ENCODE measurements at regions not wholly inside any gene's neighbourhood (a gene's known extent, or its start where the extent isn't known, plus 50 kb on each side); places are given as distances from the start of the nearest gene placed in this dataset.

GRCh38 chr7:69190763-69191162, 407.5 kb upstream of the AUTS2 start:
- no peaks in the 10 kb centered on the region for H3K9me3 ChIP-seq (ENCODE audit: control insufficient read depth in 2 of 3, insufficient read depth in 1 of 3, low read length in 3 of 3)
- FAIRE-seq (no peak), DNase-seq (peak in 2 of 5 donors; percentile 25 to 42)
- no peak for TF ChIP-seq CTCF (IDR thresholded peaks at IDR 0.05; ENCODE audit: borderline replicate concordance, extremely low read depth, insufficient read depth)
- intact Hi-C loops (cut with DNase I): no loop called here
- no peaks in the 10 kb centered on the region for H3K4me1 ChIP-seq (ENCODE audit: control insufficient read depth in 2 of 3, insufficient read depth in 2 of 3, low read depth in 1 of 3, low read length in 3 of 3)
- H3K36me3 ChIP-seq (ENCODE audit: control insufficient read depth in 2 of 3, insufficient read depth in 3 of 3, low read length in 3 of 3): no peaks in the 10 kb centered on the region
- H3K27ac ChIP-seq (ENCODE audit: low read depth in 2 of 2, low read length in 2 of 2): no peak overlapping the region
- no peaks in the 10 kb centered on the region for H3K27me3 ChIP-seq (ENCODE audit: control insufficient read depth, insufficient read depth, low read length)
- no peak overlapping the region for H3K9ac ChIP-seq (ENCODE audit: low read length in 3 of 3)
- H3K4me3 ChIP-seq (ENCODE audit: low read length in 3 of 3): no peak overlapping the region

- intact Hi-C loops (cut with DNase I): no loop called here
- Histone ChIP-seq H3K27ac (ENCODE audit: low read depth in 2 of 2, low read length in 2 of 2) (no peak overlapping the region), H3K9ac (ENCODE audit: low read length in 3 of 3) (no peak overlapping the region), H3K4me1 (ENCODE audit: control insufficient read depth in 2 of 3, insufficient read depth in 2 of 3, low read depth in 1 of 3, low read length in 3 of 3) (no peaks in the 10 kb centered on the region), H3K4me3 (ENCODE audit: low read length in 3 of 3) (no peak overlapping the region), H3K36me3 (ENCODE audit: control insufficient read depth in 2 of 3, insufficient read depth in 3 of 3, low read length in 3 of 3) (no peaks in the 10 kb centered on the region), H3K27me3 (ENCODE audit: control insufficient read depth, insufficient read depth, low read length) (no peaks in the 10 kb centered on the region), H3K9me3 (ENCODE audit: control insufficient read depth in 2 of 3, insufficient read depth in 1 of 3, low read length in 3 of 3) (no peaks in the 10 kb centered on the region)
- FAIRE-seq: no peak
- no peak for TF ChIP-seq CTCF (IDR thresholded peaks at IDR 0.05; ENCODE audit: borderline replicate concordance, extremely low read depth, insufficient read depth)
- peak in 2 of 5 donors; percentile 42 to 65 for DNase-seq
Measured at GRCh38 chr7:69192134-69192533, 406.1 kb upstream of the AUTS2 start.

GRCh38 chr7:69193061-69193460, 405.2 kb upstream of the AUTS2 start:
- TF ChIP-seq CTCF (IDR thresholded peaks at IDR 0.05; ENCODE audit: borderline replicate concordance, extremely low read depth, insufficient read depth): no peak
- H3K4me3 ChIP-seq (ENCODE audit: low read length in 3 of 3): no peak overlapping the region
- intact Hi-C loops (cut with DNase I): no loop called here

GRCh38 chr7:69196593-69196992, 401.7 kb upstream of the AUTS2 start:
- intact Hi-C loops (cut with DNase I): no loop called here
- H3K27me3 ChIP-seq (ENCODE audit: control insufficient read depth, insufficient read depth, low read length): no peaks in the 10 kb centered on the region

More at GRCh38 chr7:69193061-69193460, 405.2 kb upstream of the AUTS2 start:
- DNase-seq (no peak), FAIRE-seq (no peak)
- H3K4me1 ChIP-seq (ENCODE audit: control insufficient read depth in 2 of 3, insufficient read depth in 2 of 3, low read depth in 1 of 3, low read length in 3 of 3): no peaks in the 10 kb centered on the region
- H3K27ac ChIP-seq (ENCODE audit: low read depth in 2 of 2, low read length in 2 of 2): no peak overlapping the region
- no peaks in the 10 kb centered on the region for H3K27me3 ChIP-seq (ENCODE audit: control insufficient read depth, insufficient read depth, low read length)
- no peaks in the 10 kb centered on the region for H3K9me3 ChIP-seq (ENCODE audit: control insufficient read depth in 2 of 3, insufficient read depth in 1 of 3, low read length in 3 of 3)
- no peak overlapping the region for H3K9ac ChIP-seq (ENCODE audit: low read length in 3 of 3)
- H3K36me3 ChIP-seq (ENCODE audit: control insufficient read depth in 2 of 3, insufficient read depth in 3 of 3, low read length in 3 of 3): no peaks in the 10 kb centered on the region

More at GRCh38 chr7:69196593-69196992, 401.7 kb upstream of the AUTS2 start:
- Histone ChIP-seq H3K36me3 (ENCODE audit: control insufficient read depth in 2 of 3, insufficient read depth in 3 of 3, low read length in 3 of 3) (no peaks in the 10 kb centered on the region), H3K4me3 (ENCODE audit: low read length in 3 of 3) (no peak overlapping the region), H3K4me1 (ENCODE audit: control insufficient read depth in 2 of 3, insufficient read depth in 2 of 3, low read depth in 1 of 3, low read length in 3 of 3) (no peaks in the 10 kb centered on the region), H3K9me3 (ENCODE audit: control insufficient read depth in 2 of 3, insufficient read depth in 1 of 3, low read length in 3 of 3) (no peaks in the 10 kb centered on the region), H3K9ac (ENCODE audit: low read length in 3 of 3) (no peak overlapping the region), H3K27ac (ENCODE audit: low read depth in 2 of 2, low read length in 2 of 2) (no peak overlapping the region)
- FAIRE-seq (no peak), DNase-seq (no peak)
- no peak for TF ChIP-seq CTCF (IDR thresholded peaks at IDR 0.05; ENCODE audit: borderline replicate concordance, extremely low read depth, insufficient read depth)

Data from kidney (tissue), 13 donors.